H1 (cell line): ENCODE measurements at regions not wholly inside any gene's neighbourhood (a gene's known extent, or its start where the extent isn't known, plus 50 kb on each side); places are given as distances from the start of the nearest gene placed in this dataset.

Source experiments
- CEBPB ChIP-seq: IDR thresholded peaks from 2 replicates; pipeline ENCODE4 v1.6.1; 2012; ENCODE audit warnings: low read depth, low read length
- CTCF ChIP-seq, 3 experiments: IDR thresholded peaks; 1 replicate in 2 of 3; 2 replicates in 1 of 3; pipeline versions ENCODE4 v1.5.1 to v1.6.1; 2011; ENCODE audit warnings: low read length in 3 of 3, mild to moderate bottlenecking in 3 of 3, inconsistent platforms in 2 of 3, low read depth in 1 of 3, moderate library complexity in 1 of 3; ENCODE audit not compliant: insufficient read depth in 1 of 3; ENCODE audit errors: control extremely low read depth in 1 of 3
- GABPA ChIP-seq: IDR thresholded peaks from 2 replicates; pipeline ENCODE4 v1.6.1; 2011; ENCODE audit warnings: mild to moderate bottlenecking, low read length, moderate library complexity, borderline replicate concordance; ENCODE audit not compliant: insufficient read depth

DNA sequence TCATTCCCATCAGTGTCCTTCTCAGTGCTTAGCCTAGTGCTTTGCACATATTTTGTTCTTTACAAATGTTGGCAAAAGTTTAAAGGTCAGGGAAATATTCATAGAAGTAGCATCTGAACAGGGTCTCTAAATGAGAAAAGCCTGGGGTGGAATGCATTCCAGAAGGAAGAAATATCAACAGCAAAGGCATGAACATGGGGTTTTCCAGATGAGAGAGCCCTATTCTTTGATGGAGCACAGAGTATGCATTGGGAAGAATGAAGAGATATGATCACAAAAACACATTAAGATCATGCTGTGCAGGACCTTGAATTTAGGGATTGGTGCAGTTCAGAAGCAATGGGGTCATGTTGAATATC is 140.2 kb downstream of the SNX19 start:
- no peak for TF ChIP-seq GABPA
- TF ChIP-seq CTCF (IDR thresholded peaks at IDR 0.05; ENCODE audit: control extremely low read depth in 1 of 3, insufficient read depth in 1 of 3, low read depth in 1 of 3, low read length in 3 of 3), result no peak
- TF ChIP-seq CEBPB, result no peak
